Gastrocnemius medialis (tissue), 4 donors: ENCODE measurements at regions not wholly inside any gene's neighbourhood (a gene's known extent, or its start where the extent isn't known, plus 50 kb on each side); places are given as distances from the start of the nearest gene placed in this dataset.

Experiments
- POLR2A ChIP-seq, 2 donors: fragments of 450-650 bp; IDR thresholded peaks; one replicate each; pipeline ENCODE4 v1.6.1; 2017; ENCODE audit warnings: antibody characterized with exemption in 2 of 2, mild to moderate bottlenecking in 2 of 2, moderate library complexity in 2 of 2
- TF ChIP-seq, protein P1 (sequence below), 5 experiments: fragments of 450-650 bp in 3 of 5; fragments of 200-600 bp in 2 of 5; sonication (generic) in 2 of 5; IDR thresholded peaks in 4 of 5; conservative IDR thresholded peaks in 1 of 5; 1 replicate in 4 of 5; 2 replicates in 1 of 5; pipeline ENCODE4 v1.5.1; 2016 to 2019; ENCODE audit warnings: antibody characterized with exemption in 5 of 5, mild to moderate bottlenecking in 3 of 5, moderate library complexity in 3 of 5

DNA sequence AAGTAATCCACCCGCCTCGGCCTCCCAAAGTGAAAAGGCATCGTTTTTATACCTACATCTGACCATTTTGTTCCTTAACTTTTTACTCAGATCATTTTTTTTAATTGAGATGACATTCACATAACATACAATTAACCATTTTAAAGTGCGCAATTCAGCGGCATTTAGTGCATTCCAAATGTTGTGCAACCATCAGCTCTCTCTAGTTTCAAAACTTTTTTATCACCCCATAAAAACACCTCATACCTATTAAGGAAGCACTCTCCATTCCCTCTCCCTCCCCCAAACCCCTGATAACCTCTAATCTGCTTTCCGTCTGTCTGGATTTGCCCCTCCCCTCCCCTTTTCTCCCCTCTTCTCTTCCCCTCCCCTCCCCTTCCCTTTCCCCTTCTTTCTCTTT is 310.1 kb downstream of the UACA start:
- TF ChIP-seq, protein P1, sequence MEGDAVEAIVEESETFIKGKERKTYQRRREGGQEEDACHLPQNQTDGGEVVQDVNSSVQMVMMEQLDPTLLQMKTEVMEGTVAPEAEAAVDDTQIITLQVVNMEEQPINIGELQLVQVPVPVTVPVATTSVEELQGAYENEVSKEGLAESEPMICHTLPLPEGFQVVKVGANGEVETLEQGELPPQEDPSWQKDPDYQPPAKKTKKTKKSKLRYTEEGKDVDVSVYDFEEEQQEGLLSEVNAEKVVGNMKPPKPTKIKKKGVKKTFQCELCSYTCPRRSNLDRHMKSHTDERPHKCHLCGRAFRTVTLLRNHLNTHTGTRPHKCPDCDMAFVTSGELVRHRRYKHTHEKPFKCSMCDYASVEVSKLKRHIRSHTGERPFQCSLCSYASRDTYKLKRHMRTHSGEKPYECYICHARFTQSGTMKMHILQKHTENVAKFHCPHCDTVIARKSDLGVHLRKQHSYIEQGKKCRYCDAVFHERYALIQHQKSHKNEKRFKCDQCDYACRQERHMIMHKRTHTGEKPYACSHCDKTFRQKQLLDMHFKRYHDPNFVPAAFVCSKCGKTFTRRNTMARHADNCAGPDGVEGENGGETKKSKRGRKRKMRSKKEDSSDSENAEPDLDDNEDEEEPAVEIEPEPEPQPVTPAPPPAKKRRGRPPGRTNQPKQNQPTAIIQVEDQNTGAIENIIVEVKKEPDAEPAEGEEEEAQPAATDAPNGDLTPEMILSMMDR (IDR thresholded peaks at IDR 0.05 in 4 of 5, conservative IDR thresholded peaks at IDR 0.05 in 1 of 5) = no peak
- TF ChIP-seq POLR2A (IDR thresholded peaks at IDR 0.05) = no peak
